ENCODE measurements at regions not wholly inside any gene's neighbourhood (a gene's known extent, or its start where the extent isn't known, plus 50 kb on each side); places are given as distances from the start of the nearest gene placed in this dataset.

DNA sequence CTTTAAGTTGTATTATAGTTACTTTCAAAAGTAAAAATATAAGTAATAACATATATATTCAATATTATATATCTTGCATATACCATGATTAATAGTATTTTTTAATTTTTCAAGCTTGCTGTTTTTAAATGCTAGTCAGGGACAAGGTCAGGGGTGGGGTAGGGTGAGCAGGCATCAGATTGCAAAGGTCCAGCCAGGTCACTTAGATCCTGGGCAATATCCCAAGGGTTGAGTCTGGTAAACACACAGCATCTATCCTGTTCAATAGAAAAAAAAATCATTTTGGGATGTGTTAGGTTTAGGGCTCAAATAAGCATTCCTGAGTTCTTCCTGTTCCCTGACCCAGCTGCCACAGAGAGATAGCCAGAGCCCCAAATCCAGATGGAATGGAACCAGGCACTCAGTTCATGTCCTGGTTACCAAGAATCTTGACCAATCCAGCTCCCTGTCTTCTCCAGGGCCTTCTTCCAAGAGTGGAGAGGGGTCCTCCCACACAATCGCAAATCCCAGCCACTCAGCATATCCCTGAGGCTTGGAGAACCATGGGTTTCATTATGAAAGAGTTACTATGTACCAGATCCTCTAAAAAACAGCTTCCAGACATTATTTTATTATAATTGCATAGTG, 134.9 kb upstream of the TOP1 start:
- no peak overlapping the region for H3K4me3 ChIP-seq (ENCODE audit: low read depth, low read length)
- no peak for TF ChIP-seq CTCF (conservative IDR thresholded peaks at IDR 0.05; ENCODE audit: low read depth, low read length)
- DNase-seq (ENCODE audit: low read depth), result no peak

DNA sequence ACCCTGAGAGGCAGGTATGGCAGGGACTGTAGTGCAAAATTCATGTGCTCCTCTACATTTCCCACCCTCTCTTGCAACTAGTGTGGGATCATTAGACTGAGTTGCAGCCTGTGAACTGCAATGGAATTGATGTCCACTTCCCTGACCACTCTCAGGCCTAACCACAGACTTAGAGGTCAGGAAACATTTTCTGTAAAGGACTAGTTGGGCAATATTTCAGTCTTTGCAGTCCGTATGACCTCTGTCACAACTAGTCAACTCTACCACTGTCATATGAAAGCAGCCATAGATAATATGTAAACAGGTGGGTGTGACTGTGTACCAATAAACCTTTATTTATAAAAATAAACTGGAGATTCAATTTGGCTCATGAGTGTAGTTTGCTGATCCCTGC, 134.4 kb upstream of the TOP1 start:
- DNase-seq (ENCODE audit: low read depth), result no peak

GRCh38 chr20:40895182-40895581, 133.4 kb upstream of the TOP1 start:
- H3K4me3 ChIP-seq (ENCODE audit: low read depth, low read length), result no peak overlapping the region
- no peak for TF ChIP-seq CTCF (conservative IDR thresholded peaks at IDR 0.05; ENCODE audit: low read depth, low read length)
- DNase-seq (ENCODE audit: low read depth), result no peak

More for the DNA sequence above, 134.4 kb upstream of the TOP1 start:
- TF ChIP-seq CTCF (conservative IDR thresholded peaks at IDR 0.05; ENCODE audit: low read depth, low read length), result no peak
- no peak overlapping the region for H3K4me3 ChIP-seq (ENCODE audit: low read depth, low read length)

GRCh38 chr20:40896814-40897700, 131.6 kb upstream of the TOP1 start:
- TF ChIP-seq CTCF (conservative IDR thresholded peaks at IDR 0.05; ENCODE audit: low read depth, low read length), result no peak

DNA sequence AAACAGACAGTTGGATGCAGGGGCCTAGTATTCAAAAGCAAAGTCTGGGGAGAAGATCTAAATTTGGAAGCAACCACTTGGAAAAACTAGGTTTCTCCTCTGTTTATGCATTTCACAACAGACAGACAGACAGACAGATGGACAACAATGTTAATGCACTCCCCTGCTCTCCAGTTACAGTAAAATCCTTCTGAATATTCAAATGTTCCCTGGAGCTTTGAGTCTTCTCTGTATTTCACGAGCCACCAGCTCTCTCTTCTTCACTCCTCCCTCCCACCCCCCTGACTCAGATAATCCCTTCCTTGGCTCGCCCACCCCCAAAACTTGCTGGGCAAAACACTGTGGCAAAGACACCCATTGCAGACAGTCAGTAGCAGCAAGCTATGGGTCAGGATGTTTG, 129.3 kb upstream of the TOP1 start:
- no peak for TF ChIP-seq CTCF (conservative IDR thresholded peaks at IDR 0.05; ENCODE audit: low read depth, low read length)

More at GRCh38 chr20:40896814-40897700, 131.6 kb upstream of the TOP1 start:
- no peak overlapping the region for H3K4me3 ChIP-seq (ENCODE audit: low read depth, low read length)
- DNase-seq (ENCODE audit: low read depth), result no peak

GRCh38 chr20:40900666-40901215, 127.9 kb upstream of the TOP1 start:
- no peak for DNase-seq (ENCODE audit: low read depth)
- TF ChIP-seq CTCF (conservative IDR thresholded peaks at IDR 0.05; ENCODE audit: low read depth, low read length), result no peak
- H3K4me3 ChIP-seq (ENCODE audit: low read depth, low read length), result no peak overlapping the region

More for the DNA sequence above, 129.3 kb upstream of the TOP1 start:
- H3K4me3 ChIP-seq (ENCODE audit: low read depth, low read length), result no peak overlapping the region
- DNase-seq (ENCODE audit: low read depth), result no peak

Measured in epithelial cell of proximal tubule (primary cell).